Activated CD8-positive, alpha-beta T cell treated with anti-CD3 and anti-CD28 coated beads, Interleukin-2, amount 10 ng/mL, durations not matched to agents 7 days and 5 days (primary cell): ENCODE measurements at regions not wholly inside any gene's neighbourhood (a gene's known extent, or its start where the extent isn't known, plus 50 kb on each side); places are given as distances from the start of the nearest gene placed in this dataset.

Source experiments
- ATAC-seq: fragments of 150-1000 bp; cut with Tn5 transposase; one replicate; pipeline ENCODE4 v1.10.0; 2021; ENCODE audit warnings: moderate library complexity
- CTCF ChIA-PET: fragments of 350-600 bp; sonication (Branson Sonifier 250); formaldehyde crosslinking; loops from one replicate; lab custom pipeline; 2021; ENCODE audit warnings: antibody characterized with exemption; lab: Charles Lee
- POLR2A ChIA-PET: fragments of 350-600 bp; sonication (Branson Sonifier 250); formaldehyde crosslinking; loops from one replicate; lab custom pipeline; 2021; ENCODE audit warnings: antibody characterized with exemption; lab: Charles Lee
- DNase-seq: peaks from one replicate; pipeline ENCODE4 v3.0.0-alpha.2; 2020
- H3K27ac Mint-ChIP-seq: one replicate; pipeline ENCODE4 v1.8.0; 2021; ENCODE audit warnings: mild to moderate bottlenecking, mixed read lengths
- H3K27me3 Mint-ChIP-seq: one replicate; pipeline ENCODE4 v1.8.0; 2021; ENCODE audit warnings: low read depth, mixed read lengths
- H3K36me3 Mint-ChIP-seq: one replicate; pipeline ENCODE4 v1.8.0; 2021; ENCODE audit warnings: low read depth, mixed read lengths
- H3K4me1 Mint-ChIP-seq: one replicate; pipeline ENCODE4 v1.8.0; 2021; ENCODE audit warnings: low read depth, mixed read lengths
- H3K4me3 Mint-ChIP-seq: one replicate; pipeline ENCODE4 v1.8.0; 2021; ENCODE audit warnings: mild to moderate bottlenecking, mixed read lengths
- H3K9me3 Mint-ChIP-seq: one replicate; pipeline ENCODE4 v1.8.0; 2022; ENCODE audit warnings: mixed read lengths; ENCODE audit not compliant: insufficient read depth

GRCh38 chrX:9087271-9088040 lies 53.5 kb upstream of the FAM9B start:
- peaks cover 4% of the 10 kb centered on the region for H3K4me1 Mint-ChIP-seq
- H3K36me3 Mint-ChIP-seq, result no peaks in the 10 kb centered on the region
- ATAC-seq, result no peak
- DNase-seq, result no peak
- no peaks in the 10 kb centered on the region for H3K9me3 Mint-ChIP-seq
- H3K27me3 Mint-ChIP-seq, result no peaks in the 10 kb centered on the region
- H3K27ac Mint-ChIP-seq, result no peak overlapping the region
- no peak overlapping the region for H3K4me3 Mint-ChIP-seq
- POLR2A ChIA-PET, result no interaction called here
- CTCF ChIA-PET, result interaction anchor here (0.8 kb wide), 1 partner anchor 9 kb away, joined by 3 read pairs; no protein-coding TSS in a partner anchor

GRCh38 chrX:9088896-9089295 lies 55.0 kb upstream of the FAM9B start:
- ChIA-PET POLR2A (no interaction called here), CTCF (no interaction called here)
- no peak overlapping the region for H3K4me3 Mint-ChIP-seq
- no peak for DNase-seq
- H3K36me3 Mint-ChIP-seq, result no peaks in the 10 kb centered on the region
- no peak for ATAC-seq
- no peak overlapping the region for H3K27ac Mint-ChIP-seq
- H3K4me1 Mint-ChIP-seq, result peaks cover 4% of the 10 kb centered on the region
- H3K27me3 Mint-ChIP-seq, result no peaks in the 10 kb centered on the region
- H3K9me3 Mint-ChIP-seq, result no peaks in the 10 kb centered on the region

GRCh38 chrX:9090766-9091165 lies 56.8 kb upstream of the FAM9B start:
- peaks cover 4% of the 10 kb centered on the region for H3K9me3 Mint-ChIP-seq
- no peak overlapping the region for H3K4me3 Mint-ChIP-seq
- no peaks in the 10 kb centered on the region for H3K36me3 Mint-ChIP-seq
- H3K27ac Mint-ChIP-seq, result no peak overlapping the region
- ChIA-PET POLR2A (no interaction called here), CTCF (no interaction called here)
- DNase-seq (no peak), ATAC-seq (no peak)
- peaks cover 4% of the 10 kb centered on the region for H3K4me1 Mint-ChIP-seq
- no peaks in the 10 kb centered on the region for H3K27me3 Mint-ChIP-seq

GRCh38 chrX:9091258-9091657 lies 57.3 kb upstream of the FAM9B start:
- peaks cover 4% of the 10 kb centered on the region for H3K4me1 Mint-ChIP-seq
- no peak for DNase-seq
- no peak for ATAC-seq
- H3K4me3 Mint-ChIP-seq, result no peak overlapping the region
- ChIA-PET CTCF (no interaction called here), POLR2A (no interaction called here)
- no peaks in the 10 kb centered on the region for H3K36me3 Mint-ChIP-seq
- H3K9me3 Mint-ChIP-seq, result peaks cover 4% of the 10 kb centered on the region
- H3K27ac Mint-ChIP-seq, result no peak overlapping the region
- no peaks in the 10 kb centered on the region for H3K27me3 Mint-ChIP-seq

GRCh38 chrX:9102956-9103355 lies 69.0 kb upstream of the FAM9B start:
- DNase-seq (no peak), ATAC-seq (no peak)
- Mint-ChIP-seq H3K27ac (no peak overlapping the region), H3K27me3 (no peaks in the 10 kb centered on the region), H3K4me1 (no peaks in the 10 kb centered on the region), H3K4me3 (no peak overlapping the region), H3K36me3 (no peaks in the 10 kb centered on the region), H3K9me3 (no peaks in the 10 kb centered on the region)
- CTCF ChIA-PET, result no interaction called here
- POLR2A ChIA-PET, result no interaction called here

GRCh38 chrX:9108054-9108453 lies 74.1 kb upstream of the FAM9B start:
- Mint-ChIP-seq H3K36me3 (no peaks in the 10 kb centered on the region), H3K27me3 (no peaks in the 10 kb centered on the region), H3K9me3 (no peaks in the 10 kb centered on the region), H3K27ac (no peak overlapping the region), H3K4me3 (no peak overlapping the region), H3K4me1 (no peaks in the 10 kb centered on the region)
- CTCF ChIA-PET, result no interaction called here
- POLR2A ChIA-PET, result no interaction called here
- no peak for DNase-seq
- no peak for ATAC-seq

GRCh38 chrX:9110808-9111207 lies 76.9 kb upstream of the FAM9B start:
- H3K36me3 Mint-ChIP-seq, result no peaks in the 10 kb centered on the region
- no peak overlapping the region for H3K27ac Mint-ChIP-seq
- no peaks in the 10 kb centered on the region for H3K9me3 Mint-ChIP-seq
- no peak for ATAC-seq
- CTCF ChIA-PET, result no interaction called here
- H3K4me3 Mint-ChIP-seq, result no peak overlapping the region
- H3K4me1 Mint-ChIP-seq, result no peaks in the 10 kb centered on the region
- H3K27me3 Mint-ChIP-seq, result no peaks in the 10 kb centered on the region
- POLR2A ChIA-PET, result no interaction called here
- DNase-seq, result no peak

- CTCF ChIA-PET, result no interaction called here
- ATAC-seq (no peak), DNase-seq (no peak)
- no peaks in the 10 kb centered on the region for H3K4me1 Mint-ChIP-seq
- H3K36me3 Mint-ChIP-seq, result no peaks in the 10 kb centered on the region
- H3K27ac Mint-ChIP-seq, result no peak overlapping the region
- POLR2A ChIA-PET, result no interaction called here
- H3K27me3 Mint-ChIP-seq, result no peaks in the 10 kb centered on the region
- no peak overlapping the region for H3K4me3 Mint-ChIP-seq
- H3K9me3 Mint-ChIP-seq, result no peaks in the 10 kb centered on the region
Observed at GRCh38 chrX:9114245-9114644, 80.3 kb upstream of the FAM9B start.

- H3K9me3 Mint-ChIP-seq, result no peaks in the 10 kb centered on the region
- H3K4me3 Mint-ChIP-seq, result no peak overlapping the region
- DNase-seq, result no peak
- H3K27me3 Mint-ChIP-seq, result no peaks in the 10 kb centered on the region
- no peaks in the 10 kb centered on the region for H3K4me1 Mint-ChIP-seq
- H3K27ac Mint-ChIP-seq, result no peak overlapping the region
- no peak for ATAC-seq
- ChIA-PET POLR2A (no interaction called here), CTCF (no interaction called here)
- H3K36me3 Mint-ChIP-seq, result no peaks in the 10 kb centered on the region
Observed at GRCh38 chrX:9117851-9118250, 83.9 kb upstream of the FAM9B start.

- no peak for DNase-seq
- Mint-ChIP-seq H3K27ac (no peak overlapping the region), H3K27me3 (no peaks in the 10 kb centered on the region), H3K9me3 (no peaks in the 10 kb centered on the region), H3K4me1 (no peaks in the 10 kb centered on the region), H3K4me3 (no peak overlapping the region), H3K36me3 (no peaks in the 10 kb centered on the region)
- ChIA-PET POLR2A (no interaction called here), CTCF (no interaction called here)
- no peak for ATAC-seq
Observed at GRCh38 chrX:9122519-9123245, 88.8 kb upstream of the FAM9B start.

- Mint-ChIP-seq H3K4me3 (no peak overlapping the region), H3K27me3 (no peaks in the 10 kb centered on the region), H3K36me3 (no peaks in the 10 kb centered on the region), H3K27ac (no peak overlapping the region), H3K4me1 (no peaks in the 10 kb centered on the region), H3K9me3 (no peaks in the 10 kb centered on the region)
- DNase-seq (no peak), ATAC-seq (no peak)
- POLR2A ChIA-PET, result interaction anchor here (0.8 kb wide), 1 partner anchor 9 kb away, joined by 4 read pairs; no protein-coding TSS in a partner anchor
- CTCF ChIA-PET, result no interaction called here
Observed at GRCh38 chrX:9127986-9128385, 94.1 kb upstream of the FAM9B start.

- Mint-ChIP-seq H3K27me3 (no peaks in the 10 kb centered on the region), H3K4me3 (no peak overlapping the region), H3K27ac (no peak overlapping the region), H3K9me3 (no peaks in the 10 kb centered on the region), H3K4me1 (no peaks in the 10 kb centered on the region), H3K36me3 (no peaks in the 10 kb centered on the region)
- CTCF ChIA-PET, result no interaction called here
- POLR2A ChIA-PET, result no interaction called here
- ATAC-seq, result no peak
- DNase-seq, result no peak
Observed at GRCh38 chrX:9130031-9130430, 96.1 kb upstream of the FAM9B start.
